ENCODE measurements at regions not wholly inside any gene's neighbourhood (a gene's known extent, or its start where the extent isn't known, plus 50 kb on each side); places are given as distances from the start of the nearest gene placed in this dataset.

GRCh38 chr2:76478266-76479035 is 767.7 kb upstream of the GCFC2 start:
- no peaks in the 10 kb centered on the region for H3K4me1 ChIP-seq (ENCODE audit: control insufficient read depth, insufficient read depth, low read length)
- Mint-ChIP-seq H3K27ac (no peak overlapping the region), H3K27me3 (ENCODE audit: insufficient read depth) (no peaks in the 10 kb centered on the region), H3K36me3 (ENCODE audit: low read depth) (no peaks in the 10 kb centered on the region), H3K4me3 (no peak overlapping the region), H3K9me3 (no peaks in the 10 kb centered on the region), H3K4me1 (no peaks in the 10 kb centered on the region)
- no peak for DNase-seq
- 88 to 90% methylated on average over 4 to 5 of the region's 5 CpGs for WGBS, 2 experiments (ENCODE audit: insufficient coverage in 1 of 2, insufficient read length in 1 of 2)
- no peak overlapping the region for H3K27ac ChIP-seq (ENCODE audit: low read depth, low read length)
- H3K27me3 ChIP-seq (ENCODE audit: control insufficient read depth, insufficient read depth, low read length, poor library complexity, severe bottlenecking), result no peaks in the 10 kb centered on the region
- H3K9ac ChIP-seq (ENCODE audit: extremely low read depth, low read length, poor library complexity, severe bottlenecking), result no peak overlapping the region
- H3K4me3 ChIP-seq (ENCODE audit: low read length), result no peak overlapping the region
- H3K36me3 ChIP-seq (ENCODE audit: control insufficient read depth, insufficient read depth, low read length), result no peaks in the 10 kb centered on the region
- no peaks in the 10 kb centered on the region for H3K9me3 ChIP-seq (ENCODE audit: control insufficient read depth, low read length)
- TF ChIP-seq, protein P1, sequence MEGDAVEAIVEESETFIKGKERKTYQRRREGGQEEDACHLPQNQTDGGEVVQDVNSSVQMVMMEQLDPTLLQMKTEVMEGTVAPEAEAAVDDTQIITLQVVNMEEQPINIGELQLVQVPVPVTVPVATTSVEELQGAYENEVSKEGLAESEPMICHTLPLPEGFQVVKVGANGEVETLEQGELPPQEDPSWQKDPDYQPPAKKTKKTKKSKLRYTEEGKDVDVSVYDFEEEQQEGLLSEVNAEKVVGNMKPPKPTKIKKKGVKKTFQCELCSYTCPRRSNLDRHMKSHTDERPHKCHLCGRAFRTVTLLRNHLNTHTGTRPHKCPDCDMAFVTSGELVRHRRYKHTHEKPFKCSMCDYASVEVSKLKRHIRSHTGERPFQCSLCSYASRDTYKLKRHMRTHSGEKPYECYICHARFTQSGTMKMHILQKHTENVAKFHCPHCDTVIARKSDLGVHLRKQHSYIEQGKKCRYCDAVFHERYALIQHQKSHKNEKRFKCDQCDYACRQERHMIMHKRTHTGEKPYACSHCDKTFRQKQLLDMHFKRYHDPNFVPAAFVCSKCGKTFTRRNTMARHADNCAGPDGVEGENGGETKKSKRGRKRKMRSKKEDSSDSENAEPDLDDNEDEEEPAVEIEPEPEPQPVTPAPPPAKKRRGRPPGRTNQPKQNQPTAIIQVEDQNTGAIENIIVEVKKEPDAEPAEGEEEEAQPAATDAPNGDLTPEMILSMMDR (conservative IDR thresholded peaks at IDR 0.05), result no peak

- TF ChIP-seq, protein P1 (conservative IDR thresholded peaks at IDR 0.05), result no peak
- no peak overlapping the region for H3K4me3 ChIP-seq (ENCODE audit: low read length)
- Mint-ChIP-seq H3K27me3 (ENCODE audit: insufficient read depth) (peaks cover 1% of the 10 kb centered on the region), H3K36me3 (ENCODE audit: low read depth) (peaks cover 1% of the 10 kb centered on the region), H3K9me3 (peaks cover 3% of the 10 kb centered on the region), H3K4me1 (no peaks in the 10 kb centered on the region), H3K27ac (no peak overlapping the region), H3K4me3 (no peak overlapping the region)
- no peaks in the 10 kb centered on the region for H3K4me1 ChIP-seq (ENCODE audit: control insufficient read depth, insufficient read depth, low read length)
- H3K27me3 ChIP-seq (ENCODE audit: control insufficient read depth, insufficient read depth, low read length, poor library complexity, severe bottlenecking), result no peaks in the 10 kb centered on the region
- peaks cover 10% of the 10 kb centered on the region for H3K9me3 ChIP-seq (ENCODE audit: control insufficient read depth, low read length)
- H3K9ac ChIP-seq (ENCODE audit: extremely low read depth, low read length, poor library complexity, severe bottlenecking), result no peak overlapping the region
- DNase-seq, result no peak
- no peaks in the 10 kb centered on the region for H3K36me3 ChIP-seq (ENCODE audit: control insufficient read depth, insufficient read depth, low read length)
- H3K27ac ChIP-seq (ENCODE audit: low read depth, low read length), result no peak overlapping the region
- 92 to 95% methylated on average over 4 of the region's 4 CpGs for WGBS, 2 experiments (ENCODE audit: insufficient coverage in 1 of 2, insufficient read length in 1 of 2)
These were observed 762.2 kb upstream of the GCFC2 start for GRCh38 chr2:76472946-76473345.

- Mint-ChIP-seq H3K4me1 (peaks cover 8% of the 10 kb centered on the region), H3K27ac (no peak overlapping the region), H3K27me3 (ENCODE audit: insufficient read depth) (peaks cover 1% of the 10 kb centered on the region), H3K36me3 (ENCODE audit: low read depth) (peaks cover 1% of the 10 kb centered on the region), H3K4me3 (no peak overlapping the region), H3K9me3 (peaks cover 3% of the 10 kb centered on the region)
- Histone ChIP-seq H3K27me3 (ENCODE audit: control insufficient read depth, insufficient read depth, low read length, poor library complexity, severe bottlenecking) (no peaks in the 10 kb centered on the region), H3K27ac (ENCODE audit: low read depth, low read length) (no peak overlapping the region), H3K9me3 (ENCODE audit: control insufficient read depth, low read length) (peaks cover 10% of the 10 kb centered on the region), H3K9ac (ENCODE audit: extremely low read depth, low read length, poor library complexity, severe bottlenecking) (no peak overlapping the region), H3K4me3 (ENCODE audit: low read length) (no peak overlapping the region), H3K36me3 (ENCODE audit: control insufficient read depth, insufficient read depth, low read length) (no peaks in the 10 kb centered on the region), H3K4me1 (ENCODE audit: control insufficient read depth, insufficient read depth, low read length) (no peaks in the 10 kb centered on the region)
- DNase-seq, result no peak
- WGBS, 2 experiments (ENCODE audit: insufficient coverage in 1 of 2, insufficient read length in 1 of 2), result 93 to 100% methylated on average over 2 to 4 of the region's 4 CpGs
- TF ChIP-seq, protein P1 (conservative IDR thresholded peaks at IDR 0.05), result no peak
These were observed 758.4 kb upstream of the GCFC2 start for GRCh38 chr2:76469066-76469465.
